ENCODE measurements at regions not wholly inside any gene's neighbourhood (a gene's known extent, or its start where the extent isn't known, plus 50 kb on each side); places are given as distances from the start of the nearest gene placed in this dataset.

DNA sequence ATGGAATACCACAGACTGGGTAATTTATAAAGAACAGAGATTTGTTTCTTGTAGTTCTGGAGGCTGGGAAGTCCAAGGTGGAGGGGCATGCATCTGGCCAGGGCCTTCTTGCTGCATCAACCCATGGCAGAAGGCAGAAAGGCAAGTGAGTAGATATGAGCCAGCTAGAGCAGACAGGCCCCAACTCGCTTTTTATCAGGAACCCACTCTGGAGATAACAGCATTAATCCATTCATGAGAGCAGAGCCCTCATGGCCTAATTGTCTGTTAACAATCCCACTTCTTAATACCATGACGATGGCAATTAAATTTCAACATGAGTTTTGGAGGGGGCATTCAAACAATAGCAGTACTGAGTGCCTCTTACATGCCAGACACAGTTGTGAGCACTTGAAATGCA, 87.2 kb upstream of the SOX13 start:
- TF ChIP-seq, protein P1, sequence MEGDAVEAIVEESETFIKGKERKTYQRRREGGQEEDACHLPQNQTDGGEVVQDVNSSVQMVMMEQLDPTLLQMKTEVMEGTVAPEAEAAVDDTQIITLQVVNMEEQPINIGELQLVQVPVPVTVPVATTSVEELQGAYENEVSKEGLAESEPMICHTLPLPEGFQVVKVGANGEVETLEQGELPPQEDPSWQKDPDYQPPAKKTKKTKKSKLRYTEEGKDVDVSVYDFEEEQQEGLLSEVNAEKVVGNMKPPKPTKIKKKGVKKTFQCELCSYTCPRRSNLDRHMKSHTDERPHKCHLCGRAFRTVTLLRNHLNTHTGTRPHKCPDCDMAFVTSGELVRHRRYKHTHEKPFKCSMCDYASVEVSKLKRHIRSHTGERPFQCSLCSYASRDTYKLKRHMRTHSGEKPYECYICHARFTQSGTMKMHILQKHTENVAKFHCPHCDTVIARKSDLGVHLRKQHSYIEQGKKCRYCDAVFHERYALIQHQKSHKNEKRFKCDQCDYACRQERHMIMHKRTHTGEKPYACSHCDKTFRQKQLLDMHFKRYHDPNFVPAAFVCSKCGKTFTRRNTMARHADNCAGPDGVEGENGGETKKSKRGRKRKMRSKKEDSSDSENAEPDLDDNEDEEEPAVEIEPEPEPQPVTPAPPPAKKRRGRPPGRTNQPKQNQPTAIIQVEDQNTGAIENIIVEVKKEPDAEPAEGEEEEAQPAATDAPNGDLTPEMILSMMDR (IDR thresholded peaks at IDR 0.05) = no peak
- TF ChIP-seq POLR2A (IDR thresholded peaks at IDR 0.05) (no peak), EP300 (IDR thresholded peaks at IDR 0.05) (no peak)
